HFFc6 (cell line): ENCODE measurements at regions not wholly inside any gene's neighbourhood (a gene's known extent, or its start where the extent isn't known, plus 50 kb on each side); places are given as distances from the start of the nearest gene placed in this dataset.

Experiments
- DNase-seq: peaks from one replicate; pipeline ENCODE4 v3.0.0-alpha.2; 2018
- H3K27ac Mint-ChIP-seq: 2 replicates; pipeline ENCODE4 v1.8.0; 2020; ENCODE audit warnings: mild to moderate bottlenecking, mixed read lengths
- H3K27me3 Mint-ChIP-seq: 2 replicates; pipeline ENCODE4 v1.8.0; 2021; ENCODE audit warnings: mild to moderate bottlenecking, moderate library complexity, mixed read lengths; ENCODE audit not compliant: insufficient read depth
- H3K36me3 Mint-ChIP-seq: 2 replicates; pipeline ENCODE4 v1.8.0; 2021; ENCODE audit warnings: low read depth, mixed read lengths
- H3K4me1 Mint-ChIP-seq: 2 replicates; pipeline ENCODE4 v1.8.0; 2020; ENCODE audit warnings: low read depth, mixed read lengths
- H3K4me3 Mint-ChIP-seq: 2 replicates; pipeline ENCODE4 v1.8.0; 2020; ENCODE audit warnings: mild to moderate bottlenecking, moderate library complexity, mixed read lengths
- H3K9me3 Mint-ChIP-seq: 2 replicates; pipeline ENCODE4 v1.8.0; 2020; ENCODE audit warnings: mild to moderate bottlenecking, mixed read lengths
- CTCF ChIP-seq: fragments of 200-600 bp; sonication (generic); IDR thresholded peaks from 2 replicates; pipeline ENCODE4 v1.5.0; 2021; ENCODE audit warnings: antibody characterized with exemption, mild to moderate bottlenecking

GRCh38 chr13:85601526-85601925 lies 197.7 kb downstream of the SLITRK6 start:
- H3K9me3 Mint-ChIP-seq: peaks cover 3% of the 10 kb centered on the region; the same call in 1 of the 2 replicates
- DNase-seq: no peak
- no peaks in the 10 kb centered on the region; the same call in 1 of the 2 replicates for H3K4me1 Mint-ChIP-seq
- H3K27ac Mint-ChIP-seq: no peak overlapping the region
- no peaks in the 10 kb centered on the region for H3K36me3 Mint-ChIP-seq
- TF ChIP-seq CTCF: no peak
- H3K27me3 Mint-ChIP-seq: no peaks in the 10 kb centered on the region
- H3K4me3 Mint-ChIP-seq: no peak overlapping the region

- Mint-ChIP-seq H3K36me3 (peaks cover 6% of the 10 kb centered on the region; the same call in 1 of the 2 replicates), H3K9me3 (peaks cover 7% of the 10 kb centered on the region), H3K27ac (no peak overlapping the region), H3K4me1 (no peaks in the 10 kb centered on the region; the same call in 1 of the 2 replicates), H3K4me3 (no peak overlapping the region), H3K27me3 (no peaks in the 10 kb centered on the region; the same call in 1 of the 2 replicates)
- no peak for DNase-seq
- TF ChIP-seq CTCF: no peak
Measured at GRCh38 chr13:85597790-85598500, 201.3 kb downstream of the SLITRK6 start.

- H3K9me3 Mint-ChIP-seq: peaks cover 7% of the 10 kb centered on the region
- TF ChIP-seq CTCF: no peak
Measured at GRCh38 chr13:85592211-85592610, 207.0 kb downstream of the SLITRK6 start.

GRCh38 chr13:85590231-85590931 lies 208.8 kb downstream of the SLITRK6 start:
- TF ChIP-seq CTCF: no peak
- DNase-seq: no peak
- Mint-ChIP-seq H3K4me1 (peaks cover 27% of the 10 kb centered on the region), H3K27ac (no peak overlapping the region), H3K36me3 (peaks cover 14% of the 10 kb centered on the region; the same call in 1 of the 2 replicates), H3K4me3 (no peak overlapping the region), H3K9me3 (peaks cover 14% of the 10 kb centered on the region), H3K27me3 (peaks cover 3% of the 10 kb centered on the region)

More at GRCh38 chr13:85592211-85592610, 207.0 kb downstream of the SLITRK6 start:
- H3K27ac Mint-ChIP-seq: no peak overlapping the region
- no peak for DNase-seq
- H3K27me3 Mint-ChIP-seq: no peaks in the 10 kb centered on the region; the same call in 1 of the 2 replicates
- peaks cover 16% of the 10 kb centered on the region for H3K4me1 Mint-ChIP-seq
- H3K4me3 Mint-ChIP-seq: no peak overlapping the region
- peaks cover 6% of the 10 kb centered on the region; the same call in 1 of the 2 replicates for H3K36me3 Mint-ChIP-seq

GRCh38 chr13:85589021-85589420 lies 210.2 kb downstream of the SLITRK6 start:
- no peak for DNase-seq
- no peak overlapping the region for H3K4me3 Mint-ChIP-seq
- H3K4me1 Mint-ChIP-seq: peaks cover 27% of the 10 kb centered on the region
- H3K27ac Mint-ChIP-seq: no peak overlapping the region
- TF ChIP-seq CTCF: no peak
- H3K27me3 Mint-ChIP-seq: peaks cover 3% of the 10 kb centered on the region
- H3K9me3 Mint-ChIP-seq: peaks cover 11% of the 10 kb centered on the region
- peaks cover 10% of the 10 kb centered on the region; the same call in 1 of the 2 replicates for H3K36me3 Mint-ChIP-seq
